CD14-positive monocyte (primary cell): ENCODE measurements at regions not wholly inside any gene's neighbourhood (a gene's known extent, or its start where the extent isn't known, plus 50 kb on each side); places are given as distances from the start of the nearest gene placed in this dataset.

ENCODE experiments used
- DNase-seq, 3 donors: peaks; one replicate each; pipeline ENCODE4 v3.0.0-alpha.2; 2011 to 2022
- H2AFZ ChIP-seq: 2 replicates; pipeline ENCODE4 v1.6.0; 2012; ENCODE audit warnings: mild to moderate bottlenecking, low read depth, low read length, inconsistent platforms; ENCODE audit not compliant: insufficient read depth, poor library complexity, severe bottlenecking
- H3K27ac ChIP-seq, 2 donors: 1 replicate in 1 of 2; 2 replicates in 1 of 2; pipeline ENCODE4 v1.5.1; 2012 to 2013; ENCODE audit warnings: low read length in 2 of 2, control low read depth in 1 of 2, inconsistent platforms in 1 of 2, low read depth in 1 of 2, mild to moderate bottlenecking in 1 of 2
- H3K27me3 ChIP-seq, 2 donors: one replicate each; pipeline versions ENCODE4 v1.6.0 to v1.6.1; 2011 to 2013; ENCODE audit warnings: low read length in 2 of 2; ENCODE audit not compliant: control insufficient read depth in 2 of 2, insufficient read depth in 2 of 2
- H3K36me3 ChIP-seq, 2 donors: replicated peaks in 1 of 2; 1 replicate in 1 of 2; 2 replicates in 1 of 2; pipeline versions ENCODE4 v1.5.1 to v1.6.1; 2012 to 2013; ENCODE audit warnings: low read length in 2 of 2, control low read depth in 1 of 2, inconsistent platforms in 1 of 2, mild to moderate bottlenecking in 1 of 2; ENCODE audit not compliant: insufficient read depth in 2 of 2, control insufficient read depth in 1 of 2
- H3K4me1 ChIP-seq, 2 donors: 1 replicate in 1 of 2; 2 replicates in 1 of 2; pipeline versions ENCODE4 v1.5.1 to v1.6.1; 2012 to 2013; ENCODE audit warnings: low read length in 2 of 2, control low read depth in 1 of 2, inconsistent platforms in 1 of 2, mild to moderate bottlenecking in 1 of 2, moderate library complexity in 1 of 2; ENCODE audit not compliant: insufficient read depth in 2 of 2, control insufficient read depth in 1 of 2
- H3K4me2 ChIP-seq: replicated peaks from 2 replicates; pipeline ENCODE3; 2012; ENCODE audit warnings: low read length, moderate library complexity, mild to moderate bottlenecking; ENCODE audit not compliant: poor library complexity, severe bottlenecking; ENCODE audit errors: extremely low read depth
- H3K4me3 ChIP-seq, 3 experiments: fragments of 200-600 bp in 1 of 3; sonication (generic) in 1 of 3; replicated peaks in 1 of 3; 1 replicate in 2 of 3; 2 replicates in 1 of 3; pipeline ENCODE4 v1.5.1; 2011 to 2013; ENCODE audit warnings: low read length in 3 of 3, mild to moderate bottlenecking in 3 of 3, control low read depth in 2 of 3, low read depth in 2 of 3, inconsistent platforms in 1 of 3, moderate library complexity in 1 of 3
- H3K79me2 ChIP-seq: 2 replicates; pipeline ENCODE4 v1.6.0; 2012; ENCODE audit warnings: mild to moderate bottlenecking, control low read depth, inconsistent platforms, low read length, moderate library complexity; ENCODE audit not compliant: insufficient read depth
- H3K9ac ChIP-seq: 2 replicates; pipeline ENCODE4 v1.6.0; 2017; ENCODE audit warnings: low read length, mild to moderate bottlenecking; ENCODE audit not compliant: insufficient read depth, poor library complexity, severe bottlenecking
- H3K9me3 ChIP-seq, 2 donors: replicated peaks in 1 of 2; 1 replicate in 1 of 2; 2 replicates in 1 of 2; pipeline versions ENCODE4 v1.5.1 to v1.6.1; 2012 to 2013; ENCODE audit warnings: low read length in 2 of 2, control low read depth in 1 of 2; ENCODE audit not compliant: control insufficient read depth in 1 of 2, insufficient read depth in 1 of 2
- H4K20me1 ChIP-seq: 2 replicates; pipeline ENCODE4 v1.6.0; 2012; ENCODE audit warnings: mild to moderate bottlenecking, low read length, control low read depth, moderate library complexity; ENCODE audit not compliant: insufficient read depth
- H3K27ac Mint-ChIP-seq, 7 donors: one replicate each; pipeline ENCODE4 v1.8.0; 2020; ENCODE audit warnings: mild to moderate bottlenecking in 7 of 7, mixed read lengths in 7 of 7, moderate library complexity in 6 of 7, inconsistent platforms in 2 of 7
- H3K27me3 Mint-ChIP-seq, 3 donors: one replicate each; pipeline ENCODE4 v1.8.0; 2021 to 2022; ENCODE audit warnings: low read depth in 3 of 3, mild to moderate bottlenecking in 3 of 3, mixed read lengths in 3 of 3, moderate library complexity in 3 of 3, inconsistent platforms in 1 of 3
- H3K36me3 Mint-ChIP-seq, 2 donors: one replicate each; pipeline ENCODE4 v1.8.0; 2020; ENCODE audit warnings: mixed read lengths in 2 of 2, inconsistent platforms in 1 of 2, mild to moderate bottlenecking in 1 of 2
- H3K4me1 Mint-ChIP-seq: one replicate; pipeline ENCODE4 v1.8.0; 2020; ENCODE audit warnings: mild to moderate bottlenecking, mixed read lengths
- H3K4me3 Mint-ChIP-seq, 2 donors: one replicate each; pipeline ENCODE4 v1.8.0; 2020; ENCODE audit warnings: mild to moderate bottlenecking in 2 of 2, mixed read lengths in 2 of 2, moderate library complexity in 1 of 2
- H3K9me3 Mint-ChIP-seq, 7 donors: one replicate each; pipeline ENCODE4 v1.8.0; 2020 to 2022; ENCODE audit warnings: mixed read lengths in 7 of 7, mild to moderate bottlenecking in 6 of 7, moderate library complexity in 6 of 7, inconsistent platforms in 2 of 7
- WGBS: methylation state at CpG from one replicate; pipeline ENCODE4 v1.1.5; 2013; ENCODE audit warnings: missing lambda C conversion rate; ENCODE audit not compliant: insufficient coverage; 5-methylcytosine and 5-hydroxymethylcytosine counted together
- intact Hi-C, 2 donors: fragments of 100-400 bp; cut with micrococcal nuclease; formaldehyde crosslinking; loops; one replicate each; pipeline versions ENCODE4 v1.15.0 to v1.15.1; 2023
- TF ChIP-seq, protein P1 (sequence below): fragments of 200-600 bp; IDR thresholded peaks from one replicate; pipeline ENCODE4 v1.8.0; 2022; ENCODE audit warnings: antibody characterized with exemption, mild to moderate bottlenecking

DNA sequence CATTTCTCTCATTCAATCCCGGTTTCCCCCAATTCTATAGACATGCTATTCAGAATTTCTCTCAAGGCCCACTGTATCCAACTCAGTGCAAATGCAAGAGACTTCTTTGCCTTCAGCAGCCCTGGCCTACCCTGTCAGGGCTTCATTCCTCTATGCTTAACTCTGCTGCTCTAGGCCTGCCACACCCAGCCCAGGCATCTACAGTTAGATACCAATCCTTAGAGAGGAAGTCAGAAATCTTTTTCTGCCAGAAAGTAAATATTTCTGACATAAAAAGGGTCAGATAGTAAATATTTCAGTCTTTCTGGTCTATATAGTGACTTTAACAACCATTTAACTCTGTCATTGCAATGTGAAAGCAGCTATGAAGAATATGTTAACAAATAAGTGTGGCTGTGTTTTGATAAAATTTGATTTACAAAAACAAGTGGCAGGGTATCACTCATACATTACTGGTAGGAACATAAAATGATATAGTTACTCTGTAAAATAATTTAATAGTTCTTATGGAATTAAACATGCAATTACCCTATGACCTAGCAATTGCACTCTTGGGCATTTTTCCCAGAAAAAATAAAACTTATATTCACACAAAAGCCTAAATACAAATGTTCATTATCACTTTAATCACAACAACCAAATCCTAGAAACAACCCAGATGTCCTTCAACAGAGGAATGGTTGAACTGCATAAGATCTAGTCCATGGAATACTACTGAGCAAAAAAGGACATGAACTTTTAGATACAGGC is 942.0 kb downstream of the SQOR start:
- H3K4me1 ChIP-seq = no peaks in the 10 kb centered on the region
- Mint-ChIP-seq H3K4me1 (no peaks in the 10 kb centered on the region), H3K27ac (no peak overlapping the region), H3K36me3 (no peaks in the 10 kb centered on the region), H3K27me3 (peaks cover 0 to 1% (median 0%) of the 10 kb centered on the region in 3 donors), H3K9me3 (peaks cover 0 to 11% (median 4%) of the 10 kb centered on the region in 7 donors), H3K4me3 (no peak overlapping the region)
- H3K36me3 ChIP-seq = no peaks in the 10 kb centered on the region
- no peak for DNase-seq
- peaks cover 0 to 3% of the 10 kb centered on the region in 2 donors for H3K9me3 ChIP-seq
- H4K20me1 ChIP-seq = no peaks in the 10 kb centered on the region
- TF ChIP-seq, protein P1, sequence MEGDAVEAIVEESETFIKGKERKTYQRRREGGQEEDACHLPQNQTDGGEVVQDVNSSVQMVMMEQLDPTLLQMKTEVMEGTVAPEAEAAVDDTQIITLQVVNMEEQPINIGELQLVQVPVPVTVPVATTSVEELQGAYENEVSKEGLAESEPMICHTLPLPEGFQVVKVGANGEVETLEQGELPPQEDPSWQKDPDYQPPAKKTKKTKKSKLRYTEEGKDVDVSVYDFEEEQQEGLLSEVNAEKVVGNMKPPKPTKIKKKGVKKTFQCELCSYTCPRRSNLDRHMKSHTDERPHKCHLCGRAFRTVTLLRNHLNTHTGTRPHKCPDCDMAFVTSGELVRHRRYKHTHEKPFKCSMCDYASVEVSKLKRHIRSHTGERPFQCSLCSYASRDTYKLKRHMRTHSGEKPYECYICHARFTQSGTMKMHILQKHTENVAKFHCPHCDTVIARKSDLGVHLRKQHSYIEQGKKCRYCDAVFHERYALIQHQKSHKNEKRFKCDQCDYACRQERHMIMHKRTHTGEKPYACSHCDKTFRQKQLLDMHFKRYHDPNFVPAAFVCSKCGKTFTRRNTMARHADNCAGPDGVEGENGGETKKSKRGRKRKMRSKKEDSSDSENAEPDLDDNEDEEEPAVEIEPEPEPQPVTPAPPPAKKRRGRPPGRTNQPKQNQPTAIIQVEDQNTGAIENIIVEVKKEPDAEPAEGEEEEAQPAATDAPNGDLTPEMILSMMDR = no peak
- H3K79me2 ChIP-seq = no peaks in the 10 kb centered on the region
- no peaks in the 10 kb centered on the region for H3K27me3 ChIP-seq
- intact Hi-C loops = no loop called here
- no peak overlapping the region for H2AFZ ChIP-seq
- H3K4me2 ChIP-seq = no peak overlapping the region
- 50% methylated on average over 1 of the region's 1 CpG for WGBS
- H3K9ac ChIP-seq = no peak overlapping the region
- no peak overlapping the region for H3K4me3 ChIP-seq
- no peak overlapping the region for H3K27ac ChIP-seq

DNA sequence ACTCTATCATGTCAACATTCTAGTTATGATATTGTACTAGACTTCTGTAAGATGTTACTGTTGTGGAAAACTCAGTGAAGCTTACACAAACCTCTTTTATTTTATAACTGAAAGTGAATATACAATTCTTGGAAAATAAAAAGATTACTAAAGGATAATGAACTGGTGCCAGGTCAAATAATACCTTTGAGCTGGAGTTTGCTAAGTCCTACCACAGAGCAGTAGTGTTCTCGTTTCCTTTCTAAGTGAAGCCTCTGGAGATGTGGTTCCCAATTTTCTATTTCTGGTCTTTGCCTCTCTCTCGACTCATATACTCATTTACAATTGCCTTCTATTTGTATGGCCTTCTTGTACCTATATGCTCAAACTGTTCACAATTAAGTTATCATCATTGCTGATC is 942.9 kb downstream of the SQOR start:
- Histone ChIP-seq H3K9ac (no peak overlapping the region), H3K79me2 (no peaks in the 10 kb centered on the region), H3K27ac (no peak overlapping the region), H3K4me2 (no peak overlapping the region), H3K27me3 (no peaks in the 10 kb centered on the region), H4K20me1 (no peaks in the 10 kb centered on the region), H2AFZ (no peak overlapping the region), H3K4me3 (no peak overlapping the region), H3K4me1 (no peaks in the 10 kb centered on the region), H3K36me3 (no peaks in the 10 kb centered on the region), H3K9me3 (peaks cover 0 to 3% of the 10 kb centered on the region in 2 donors)
- TF ChIP-seq, protein P1 = no peak
- WGBS = 82% methylated on average over 2 of the region's 2 CpGs
- no peaks in the 10 kb centered on the region for H3K4me1 Mint-ChIP-seq
- no peak overlapping the region for H3K27ac Mint-ChIP-seq
- H3K36me3 Mint-ChIP-seq = no peaks in the 10 kb centered on the region
- H3K9me3 Mint-ChIP-seq = peaks cover 0 to 9% (median 2%) of the 10 kb centered on the region in 7 donors
- no peak overlapping the region for H3K4me3 Mint-ChIP-seq
- peaks cover 0 to 1% (median 0%) of the 10 kb centered on the region in 3 donors for H3K27me3 Mint-ChIP-seq
- intact Hi-C loops = no loop called here
- no peak for DNase-seq
